ENCODE measurements at regions not wholly inside any gene's neighbourhood (a gene's known extent, or its start where the extent isn't known, plus 50 kb on each side); places are given as distances from the start of the nearest gene placed in this dataset.

GRCh38 chr7:41239596-41239995 lies 463.3 kb downstream of the INHBA start:
- no peak overlapping the region for H3K4me3 ChIP-seq (ENCODE audit: insufficient read depth, low read depth, low read length)
- H3K27me3 ChIP-seq (ENCODE audit: control insufficient read depth, insufficient read depth, low read length, poor library complexity, severe bottlenecking) = no peaks in the 10 kb centered on the region
- no peak overlapping the region for H3K27ac ChIP-seq (ENCODE audit: insufficient read depth, low read depth, low read length, poor library complexity, severe bottlenecking)
- H3K9me3 ChIP-seq (ENCODE audit: control insufficient read depth, low read length) = no peaks in the 10 kb centered on the region
- H3K36me3 ChIP-seq (ENCODE audit: control insufficient read depth, insufficient read depth, low read length) = no peaks in the 10 kb centered on the region
- 87 to 93% methylated on average over 1 of the region's 1 CpG for WGBS, 2 experiments
- H3K4me1 ChIP-seq (ENCODE audit: control insufficient read depth, insufficient read depth, low read length) = no peaks in the 10 kb centered on the region

- Histone ChIP-seq H3K36me3 (ENCODE audit: control insufficient read depth, insufficient read depth, low read length) (no peaks in the 10 kb centered on the region), H3K27me3 (ENCODE audit: control insufficient read depth, insufficient read depth, low read length, poor library complexity, severe bottlenecking) (no peaks in the 10 kb centered on the region), H3K9me3 (ENCODE audit: control insufficient read depth, low read length) (no peaks in the 10 kb centered on the region), H3K4me1 (ENCODE audit: control insufficient read depth, insufficient read depth, low read length) (no peaks in the 10 kb centered on the region), H3K4me3 (ENCODE audit: insufficient read depth, low read depth, low read length) (no peak overlapping the region), H3K27ac (ENCODE audit: insufficient read depth, low read depth, low read length, poor library complexity, severe bottlenecking) (no peak overlapping the region)
- WGBS, 2 experiments = 89 to 92% methylated on average over 1 of the region's 1 CpG
These were observed 464.0 kb downstream of the INHBA start for GRCh38 chr7:41238851-41239331.

DNA sequence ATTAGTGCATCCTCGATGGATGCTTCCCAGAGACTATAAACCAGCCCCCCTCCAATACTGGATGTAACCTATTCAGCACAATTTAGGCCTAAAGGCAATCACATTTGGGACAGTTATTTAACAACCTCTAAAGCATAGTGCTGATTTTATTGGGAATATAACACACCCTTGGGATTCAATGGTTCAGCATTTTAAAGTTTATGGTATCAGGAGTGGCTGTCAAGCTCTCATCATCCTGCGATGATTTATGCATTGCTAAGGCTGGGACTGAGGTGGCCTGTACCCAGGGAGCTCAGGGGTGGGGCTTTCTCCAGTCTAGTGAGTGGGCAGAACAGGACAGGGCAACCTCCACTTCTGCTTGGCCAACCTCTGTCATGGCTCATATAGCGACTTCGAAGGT lies 464.9 kb downstream of the INHBA start:
- no peaks in the 10 kb centered on the region for H3K27me3 ChIP-seq (ENCODE audit: control insufficient read depth, insufficient read depth, low read length, poor library complexity, severe bottlenecking)
- 91 to 92% methylated on average over 3 to 4 of the region's 4 CpGs for WGBS, 2 experiments
- H3K9me3 ChIP-seq (ENCODE audit: control insufficient read depth, low read length) = no peaks in the 10 kb centered on the region
- H3K4me3 ChIP-seq (ENCODE audit: insufficient read depth, low read depth, low read length) = no peak overlapping the region
- H3K4me1 ChIP-seq (ENCODE audit: control insufficient read depth, insufficient read depth, low read length) = no peaks in the 10 kb centered on the region
- H3K36me3 ChIP-seq (ENCODE audit: control insufficient read depth, insufficient read depth, low read length) = no peaks in the 10 kb centered on the region
- H3K27ac ChIP-seq (ENCODE audit: insufficient read depth, low read depth, low read length, poor library complexity, severe bottlenecking) = no peak overlapping the region

DNA sequence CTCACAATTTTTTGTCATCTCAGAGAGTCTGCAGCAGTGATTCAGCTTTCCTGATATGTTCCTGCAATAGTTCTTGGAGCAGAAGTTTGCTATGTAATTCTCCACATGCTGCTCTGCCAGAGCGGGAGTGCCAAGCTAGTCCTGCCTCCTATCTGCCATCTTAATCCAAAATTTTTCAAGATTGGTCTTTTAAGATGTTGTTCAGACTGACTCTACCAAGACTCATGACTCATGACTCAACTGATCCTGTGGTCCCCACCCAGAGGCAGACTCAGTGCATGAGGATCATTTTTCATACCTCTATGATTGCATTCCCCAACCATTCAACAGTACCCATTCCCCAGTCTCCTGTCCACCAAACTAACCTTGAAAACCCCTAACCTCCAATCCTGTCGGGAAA lies 470.8 kb downstream of the INHBA start:
- no peak overlapping the region for H3K4me3 ChIP-seq (ENCODE audit: insufficient read depth, low read depth, low read length)
- H3K4me1 ChIP-seq (ENCODE audit: control insufficient read depth, insufficient read depth, low read length) = no peaks in the 10 kb centered on the region
- no peaks in the 10 kb centered on the region for H3K9me3 ChIP-seq (ENCODE audit: control insufficient read depth, low read length)
- H3K27ac ChIP-seq (ENCODE audit: insufficient read depth, low read depth, low read length, poor library complexity, severe bottlenecking) = no peak overlapping the region
- WGBS, 2 experiments = 89% methylated on average over 2 of the region's 2 CpGs
- H3K27me3 ChIP-seq (ENCODE audit: control insufficient read depth, insufficient read depth, low read length, poor library complexity, severe bottlenecking) = no peaks in the 10 kb centered on the region
- no peaks in the 10 kb centered on the region for H3K36me3 ChIP-seq (ENCODE audit: control insufficient read depth, insufficient read depth, low read length)

DNA sequence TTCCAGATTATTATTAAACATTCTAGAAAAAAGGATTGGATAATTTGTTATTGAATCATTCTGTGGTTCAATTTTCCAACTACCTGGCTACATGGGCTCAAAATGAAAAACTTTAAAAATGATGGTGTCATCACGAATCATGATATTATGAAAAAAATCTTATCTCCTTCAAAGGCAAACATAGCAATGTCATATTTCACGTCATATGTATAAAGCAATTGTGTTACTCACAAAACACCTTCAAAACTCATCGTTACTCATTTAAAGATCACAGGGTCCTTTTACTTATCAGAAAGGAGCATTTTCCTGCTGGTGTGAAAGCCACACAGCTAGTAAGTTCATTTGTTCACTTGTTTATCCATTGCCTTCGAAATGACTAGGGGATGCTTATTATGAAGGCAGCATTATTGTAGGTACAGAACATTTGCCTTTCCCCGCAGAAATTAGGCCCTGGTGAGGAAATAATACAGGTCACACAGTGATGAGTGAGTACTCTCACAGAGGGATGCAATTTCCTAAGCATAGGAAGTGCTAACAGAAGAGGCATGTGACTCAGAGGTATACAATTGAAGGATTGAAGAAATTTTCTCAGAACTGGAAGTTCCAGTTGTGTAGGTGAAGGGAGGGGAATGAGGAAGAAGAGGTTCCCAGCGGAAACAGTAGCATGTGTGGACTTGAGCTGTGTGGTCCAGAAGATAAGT lies 478.7 kb downstream of the INHBA start:
- Histone ChIP-seq H3K27ac (ENCODE audit: insufficient read depth, low read depth, low read length, poor library complexity, severe bottlenecking) (no peak overlapping the region), H3K4me1 (ENCODE audit: control insufficient read depth, insufficient read depth, low read length) (no peaks in the 10 kb centered on the region), H3K27me3 (ENCODE audit: control insufficient read depth, insufficient read depth, low read length, poor library complexity, severe bottlenecking) (no peaks in the 10 kb centered on the region), H3K4me3 (ENCODE audit: insufficient read depth, low read depth, low read length) (no peak overlapping the region), H3K9me3 (ENCODE audit: control insufficient read depth, low read length) (no peaks in the 10 kb centered on the region), H3K36me3 (ENCODE audit: control insufficient read depth, insufficient read depth, low read length) (no peaks in the 10 kb centered on the region)
- 93 to 96% methylated on average over 6 of the region's 6 CpGs for WGBS, 2 experiments

- no peaks in the 10 kb centered on the region for H3K36me3 ChIP-seq (ENCODE audit: control insufficient read depth, insufficient read depth, low read length)
- H3K4me1 ChIP-seq (ENCODE audit: control insufficient read depth, insufficient read depth, low read length) = no peaks in the 10 kb centered on the region
- no peaks in the 10 kb centered on the region for H3K9me3 ChIP-seq (ENCODE audit: control insufficient read depth, low read length)
- no peak overlapping the region for H3K4me3 ChIP-seq (ENCODE audit: insufficient read depth, low read depth, low read length)
- WGBS, 2 experiments = 93 to 96% methylated on average over 3 of the region's 3 CpGs
- no peak overlapping the region for H3K27ac ChIP-seq (ENCODE audit: insufficient read depth, low read depth, low read length, poor library complexity, severe bottlenecking)
- no peaks in the 10 kb centered on the region for H3K27me3 ChIP-seq (ENCODE audit: control insufficient read depth, insufficient read depth, low read length, poor library complexity, severe bottlenecking)
These were observed 480.1 kb downstream of the INHBA start for GRCh38 chr7:41222746-41223145.

- Histone ChIP-seq H3K9me3 (ENCODE audit: control insufficient read depth, low read length) (no peaks in the 10 kb centered on the region), H3K4me1 (ENCODE audit: control insufficient read depth, insufficient read depth, low read length) (no peaks in the 10 kb centered on the region), H3K27ac (ENCODE audit: insufficient read depth, low read depth, low read length, poor library complexity, severe bottlenecking) (no peak overlapping the region), H3K4me3 (ENCODE audit: insufficient read depth, low read depth, low read length) (no peak overlapping the region), H3K27me3 (ENCODE audit: control insufficient read depth, insufficient read depth, low read length, poor library complexity, severe bottlenecking) (no peaks in the 10 kb centered on the region), H3K36me3 (ENCODE audit: control insufficient read depth, insufficient read depth, low read length) (no peaks in the 10 kb centered on the region)
- 86 to 88% methylated on average over 1 of the region's 1 CpG for WGBS, 2 experiments
These were observed 482.6 kb downstream of the INHBA start for GRCh38 chr7:41220266-41220665.

DNA sequence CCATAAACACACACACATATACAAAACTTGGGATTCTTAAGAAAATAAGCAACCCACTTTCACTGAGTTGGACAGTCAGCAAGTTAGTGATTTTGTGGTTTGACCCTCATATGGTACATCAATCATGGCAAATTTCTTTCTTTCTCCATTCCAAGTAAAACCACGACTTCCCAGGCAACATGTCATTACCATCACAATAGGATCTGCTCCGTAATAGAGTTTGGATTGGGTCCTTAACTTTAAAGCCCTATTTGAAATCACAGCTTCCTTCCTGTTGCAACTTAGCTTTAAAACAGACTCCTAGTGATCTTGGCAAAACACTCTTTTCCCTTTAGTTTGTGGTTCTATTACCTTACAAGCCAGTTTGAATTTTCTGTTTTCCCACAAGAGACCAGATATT lies 483.6 kb downstream of the INHBA start:
- Histone ChIP-seq H3K36me3 (ENCODE audit: control insufficient read depth, insufficient read depth, low read length) (no peaks in the 10 kb centered on the region), H3K4me3 (ENCODE audit: insufficient read depth, low read depth, low read length) (no peak overlapping the region), H3K4me1 (ENCODE audit: control insufficient read depth, insufficient read depth, low read length) (no peaks in the 10 kb centered on the region), H3K27me3 (ENCODE audit: control insufficient read depth, insufficient read depth, low read length, poor library complexity, severe bottlenecking) (no peaks in the 10 kb centered on the region), H3K27ac (ENCODE audit: insufficient read depth, low read depth, low read length, poor library complexity, severe bottlenecking) (no peak overlapping the region), H3K9me3 (ENCODE audit: control insufficient read depth, low read length) (no peaks in the 10 kb centered on the region)
- WGBS, 2 experiments = 1 to 2% methylated on average over 2 of the region's 2 CpGs

DNA sequence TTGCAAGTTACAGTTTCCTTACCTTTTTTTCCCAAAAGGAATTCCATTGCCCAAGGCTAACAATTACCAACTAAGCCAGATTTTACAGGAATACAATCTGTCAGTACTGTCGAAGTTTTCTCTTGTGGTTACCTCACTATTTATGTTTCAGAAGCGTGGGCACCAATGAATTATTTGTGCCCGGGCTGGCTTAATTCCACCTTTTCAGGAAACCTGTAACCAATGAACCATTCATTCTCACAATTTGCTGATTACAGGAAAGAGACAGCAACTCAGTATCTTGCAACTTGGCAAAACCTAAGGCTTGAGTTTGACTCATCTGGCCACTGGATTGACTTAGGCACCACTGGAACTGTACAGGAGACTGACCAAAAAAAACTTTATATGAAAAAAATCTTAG lies 485.6 kb downstream of the INHBA start:
- Histone ChIP-seq H3K36me3 (ENCODE audit: control insufficient read depth, insufficient read depth, low read length) (no peaks in the 10 kb centered on the region), H3K27me3 (ENCODE audit: control insufficient read depth, insufficient read depth, low read length, poor library complexity, severe bottlenecking) (no peaks in the 10 kb centered on the region), H3K27ac (ENCODE audit: insufficient read depth, low read depth, low read length, poor library complexity, severe bottlenecking) (no peak overlapping the region), H3K9me3 (ENCODE audit: control insufficient read depth, low read length) (no peaks in the 10 kb centered on the region), H3K4me1 (ENCODE audit: control insufficient read depth, insufficient read depth, low read length) (no peaks in the 10 kb centered on the region), H3K4me3 (ENCODE audit: insufficient read depth, low read depth, low read length) (no peak overlapping the region)
- 89 to 95% methylated on average over 3 of the region's 3 CpGs for WGBS, 2 experiments

DNA sequence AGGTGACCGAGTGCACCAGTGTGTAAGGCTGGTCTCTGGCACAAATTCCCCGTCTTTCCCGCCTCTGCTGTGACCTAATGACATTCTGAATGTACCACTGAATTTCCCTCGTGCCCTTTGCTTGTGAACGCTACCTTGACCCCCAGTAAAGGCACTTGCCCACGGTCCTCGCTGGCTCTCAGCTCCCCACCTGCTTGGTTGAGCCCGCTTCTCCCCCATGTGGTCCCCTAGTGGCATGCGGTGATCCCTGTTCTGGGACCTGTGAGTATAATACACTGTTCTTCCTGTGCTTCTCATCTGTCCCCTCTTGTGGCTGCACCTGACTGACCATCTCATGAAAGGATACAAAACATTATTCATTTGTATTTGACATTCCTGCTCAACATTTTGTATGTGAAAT lies 495.7 kb downstream of the INHBA start:
- 79 to 85% methylated on average over 9 of the region's 9 CpGs for WGBS, 2 experiments
- Histone ChIP-seq H3K36me3 (ENCODE audit: control insufficient read depth, insufficient read depth, low read length) (no peaks in the 10 kb centered on the region), H3K4me3 (ENCODE audit: insufficient read depth, low read depth, low read length) (no peak overlapping the region), H3K27me3 (ENCODE audit: control insufficient read depth, insufficient read depth, low read length, poor library complexity, severe bottlenecking) (no peaks in the 10 kb centered on the region), H3K27ac (ENCODE audit: insufficient read depth, low read depth, low read length, poor library complexity, severe bottlenecking) (no peak overlapping the region), H3K4me1 (ENCODE audit: control insufficient read depth, insufficient read depth, low read length) (no peaks in the 10 kb centered on the region), H3K9me3 (ENCODE audit: control insufficient read depth, low read length) (no peaks in the 10 kb centered on the region)

- H3K4me3 ChIP-seq (ENCODE audit: insufficient read depth, low read depth, low read length) = no peak overlapping the region
- WGBS, 2 experiments = 80 to 94% methylated on average over 2 of the region's 2 CpGs
- no peaks in the 10 kb centered on the region for H3K36me3 ChIP-seq (ENCODE audit: control insufficient read depth, insufficient read depth, low read length)
- no peaks in the 10 kb centered on the region for H3K9me3 ChIP-seq (ENCODE audit: control insufficient read depth, low read length)
- H3K27ac ChIP-seq (ENCODE audit: insufficient read depth, low read depth, low read length, poor library complexity, severe bottlenecking) = no peak overlapping the region
- H3K27me3 ChIP-seq (ENCODE audit: control insufficient read depth, insufficient read depth, low read length, poor library complexity, severe bottlenecking) = no peaks in the 10 kb centered on the region
- no peaks in the 10 kb centered on the region for H3K4me1 ChIP-seq (ENCODE audit: control insufficient read depth, insufficient read depth, low read length)
These were observed 496.6 kb downstream of the INHBA start for GRCh38 chr7:41206267-41206666.
